ENCODE measurements at regions not wholly inside any gene's neighbourhood (a gene's known extent, or its start where the extent isn't known, plus 50 kb on each side); places are given as distances from the start of the nearest gene placed in this dataset.

DNA sequence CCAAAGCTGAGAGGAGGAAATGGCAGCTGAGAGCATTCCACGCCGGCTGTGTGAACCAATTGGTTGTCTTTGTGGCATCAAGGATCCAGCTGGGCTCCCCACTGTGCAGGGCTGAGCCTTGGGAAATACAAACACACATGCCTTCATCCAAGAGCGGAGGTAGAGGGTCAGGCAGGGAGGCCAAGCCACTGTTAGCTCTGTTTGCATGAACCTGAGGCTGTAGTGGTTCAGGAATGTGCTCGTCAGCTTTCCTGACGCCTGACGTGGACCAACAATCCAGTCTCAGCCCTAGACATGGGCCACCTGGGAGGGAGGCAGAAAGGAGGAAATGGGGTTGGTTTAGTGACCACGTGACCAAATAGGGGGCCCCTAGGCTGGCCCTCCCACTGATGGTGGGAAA is 276.9 kb downstream of the TLE3 start:
- Mint-ChIP-seq H3K36me3 (ENCODE audit: low read depth) (no peaks in the 10 kb centered on the region), H3K4me1 (peaks cover 9% of the 10 kb centered on the region), H3K27ac (ENCODE audit: unreplicated experiment) (no peak overlapping the region), H3K27me3 (ENCODE audit: low read depth) (peaks cover 21% of the 10 kb centered on the region), H3K4me3 (no peak overlapping the region), H3K9me3 (no peaks in the 10 kb centered on the region)
- TF ChIP-seq, protein P1, sequence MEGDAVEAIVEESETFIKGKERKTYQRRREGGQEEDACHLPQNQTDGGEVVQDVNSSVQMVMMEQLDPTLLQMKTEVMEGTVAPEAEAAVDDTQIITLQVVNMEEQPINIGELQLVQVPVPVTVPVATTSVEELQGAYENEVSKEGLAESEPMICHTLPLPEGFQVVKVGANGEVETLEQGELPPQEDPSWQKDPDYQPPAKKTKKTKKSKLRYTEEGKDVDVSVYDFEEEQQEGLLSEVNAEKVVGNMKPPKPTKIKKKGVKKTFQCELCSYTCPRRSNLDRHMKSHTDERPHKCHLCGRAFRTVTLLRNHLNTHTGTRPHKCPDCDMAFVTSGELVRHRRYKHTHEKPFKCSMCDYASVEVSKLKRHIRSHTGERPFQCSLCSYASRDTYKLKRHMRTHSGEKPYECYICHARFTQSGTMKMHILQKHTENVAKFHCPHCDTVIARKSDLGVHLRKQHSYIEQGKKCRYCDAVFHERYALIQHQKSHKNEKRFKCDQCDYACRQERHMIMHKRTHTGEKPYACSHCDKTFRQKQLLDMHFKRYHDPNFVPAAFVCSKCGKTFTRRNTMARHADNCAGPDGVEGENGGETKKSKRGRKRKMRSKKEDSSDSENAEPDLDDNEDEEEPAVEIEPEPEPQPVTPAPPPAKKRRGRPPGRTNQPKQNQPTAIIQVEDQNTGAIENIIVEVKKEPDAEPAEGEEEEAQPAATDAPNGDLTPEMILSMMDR (conservative IDR thresholded peaks at IDR 0.05), result no peak
- DNase-seq (ENCODE audit: low read depth, low spot score), result no peak

DNA sequence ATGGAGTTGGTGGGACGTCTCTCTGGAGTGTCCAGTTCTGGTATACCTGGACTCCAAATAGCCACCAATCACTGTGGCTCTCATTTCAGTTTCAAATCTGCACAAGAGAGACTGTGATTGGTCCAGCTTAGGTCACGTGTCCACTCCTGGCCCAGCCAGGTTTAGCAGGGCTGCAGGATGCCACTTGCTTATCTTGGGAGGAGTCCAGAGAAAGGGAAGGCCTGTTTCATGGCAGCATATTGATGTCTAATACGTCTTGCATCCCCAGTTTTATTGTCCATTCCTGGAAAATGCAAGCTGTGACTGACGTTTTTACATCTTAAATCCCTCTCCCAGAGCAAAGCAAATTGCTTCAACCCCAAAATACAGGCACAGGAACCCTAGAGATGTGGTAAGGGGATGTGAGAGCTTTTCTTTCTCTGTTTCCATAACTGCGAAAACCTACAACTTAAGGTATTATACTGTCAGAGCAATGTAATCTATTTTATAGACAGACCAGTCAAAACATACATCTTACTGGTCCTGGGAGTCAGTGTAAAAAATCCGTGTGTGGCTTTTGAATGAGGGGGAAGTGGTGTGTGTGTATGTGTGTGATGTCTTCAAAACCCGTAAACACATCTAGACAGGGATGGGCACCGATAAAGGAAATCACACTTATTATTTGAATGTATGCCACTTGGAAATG is 274.4 kb downstream of the TLE3 start:
- peaks cover 18% of the 10 kb centered on the region for H3K4me1 Mint-ChIP-seq
- peaks cover 32% of the 10 kb centered on the region for H3K27me3 Mint-ChIP-seq (ENCODE audit: low read depth)
- H3K27ac Mint-ChIP-seq (ENCODE audit: unreplicated experiment), result no peak overlapping the region
- no peaks in the 10 kb centered on the region for H3K9me3 Mint-ChIP-seq
- H3K4me3 Mint-ChIP-seq, result no peak overlapping the region
- no peak for DNase-seq (ENCODE audit: low read depth, low spot score)
- H3K36me3 Mint-ChIP-seq (ENCODE audit: low read depth), result no peaks in the 10 kb centered on the region
- TF ChIP-seq, protein P1 (conservative IDR thresholded peaks at IDR 0.05), result no peak

DNA sequence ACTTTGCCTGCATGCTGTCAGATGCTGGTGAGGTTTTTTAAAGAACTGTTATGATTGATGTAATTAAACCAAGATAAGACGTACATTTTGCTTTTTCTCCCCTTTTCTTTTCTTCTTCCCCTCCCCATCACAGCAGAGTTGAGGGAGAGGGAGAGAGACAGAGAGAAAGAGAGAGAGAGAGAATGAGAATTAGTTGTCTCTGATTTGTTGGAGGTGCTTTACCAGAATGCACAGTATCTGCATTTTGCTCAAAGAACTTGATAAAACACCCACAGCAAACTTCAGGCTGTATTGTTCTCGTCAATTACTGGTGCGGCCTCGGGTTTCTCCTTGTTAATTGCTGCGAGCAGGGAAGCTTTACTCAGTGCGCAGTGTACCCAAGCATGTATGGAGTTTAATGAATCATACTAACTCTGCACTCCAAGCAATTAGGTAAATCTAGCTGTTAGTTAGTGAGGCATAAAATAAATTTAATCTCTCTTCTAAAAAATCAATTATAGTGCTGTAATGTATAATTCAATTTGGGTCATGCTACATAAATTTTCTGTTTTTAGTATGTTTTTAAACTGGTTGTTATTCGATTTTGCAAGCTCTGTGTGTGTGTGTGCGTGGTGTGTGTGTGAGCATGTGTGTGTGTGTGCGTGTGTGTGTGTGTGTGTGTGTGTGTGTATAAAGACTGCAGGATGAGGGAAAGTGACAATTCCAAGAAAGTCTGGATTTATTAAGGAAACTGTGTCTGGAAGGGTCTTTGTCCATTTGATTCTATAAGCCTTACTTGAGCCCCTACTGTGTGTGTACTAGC is 273.4 kb downstream of the TLE3 start:
- TF ChIP-seq, protein P1 (conservative IDR thresholded peaks at IDR 0.05), result no peak
- Mint-ChIP-seq H3K36me3 (ENCODE audit: low read depth) (no peaks in the 10 kb centered on the region), H3K9me3 (no peaks in the 10 kb centered on the region), H3K27me3 (ENCODE audit: low read depth) (peaks cover 32% of the 10 kb centered on the region), H3K27ac (ENCODE audit: unreplicated experiment) (no peak overlapping the region), H3K4me3 (no peak overlapping the region), H3K4me1 (peaks cover 18% of the 10 kb centered on the region)
- DNase-seq (ENCODE audit: low read depth, low spot score), result no peak

DNA sequence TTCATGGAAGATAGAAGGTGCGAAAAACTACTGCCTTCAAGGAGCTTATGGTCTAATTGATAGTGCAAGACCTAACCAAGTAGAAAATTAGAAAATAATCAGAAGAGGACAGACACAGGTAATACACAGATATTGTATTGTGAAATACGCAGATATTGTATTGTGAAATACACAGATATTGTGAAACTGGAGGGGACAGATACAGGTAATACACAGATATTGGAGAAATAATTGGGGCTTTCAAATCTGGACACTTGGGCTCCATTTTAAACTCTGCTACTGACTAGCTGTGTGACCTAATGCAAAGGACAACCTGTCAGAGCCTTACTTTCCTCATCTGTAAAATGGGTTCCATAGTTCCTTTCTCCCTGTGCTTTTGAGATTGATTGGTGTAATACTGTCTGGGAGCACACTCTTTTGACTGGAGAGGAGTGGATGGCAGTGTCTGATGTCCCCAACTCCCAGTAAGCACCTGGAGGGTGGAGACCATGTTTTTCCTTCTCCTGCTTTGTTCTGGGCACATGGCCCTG is 272.8 kb downstream of the TLE3 start:
- Mint-ChIP-seq H3K4me1 (peaks cover 18% of the 10 kb centered on the region), H3K27me3 (ENCODE audit: low read depth) (peaks cover 28% of the 10 kb centered on the region), H3K27ac (ENCODE audit: unreplicated experiment) (no peak overlapping the region), H3K9me3 (no peaks in the 10 kb centered on the region), H3K4me3 (no peak overlapping the region), H3K36me3 (ENCODE audit: low read depth) (no peaks in the 10 kb centered on the region)
- no peak for DNase-seq (ENCODE audit: low read depth, low spot score)
- TF ChIP-seq, protein P1 (conservative IDR thresholded peaks at IDR 0.05), result no peak

DNA sequence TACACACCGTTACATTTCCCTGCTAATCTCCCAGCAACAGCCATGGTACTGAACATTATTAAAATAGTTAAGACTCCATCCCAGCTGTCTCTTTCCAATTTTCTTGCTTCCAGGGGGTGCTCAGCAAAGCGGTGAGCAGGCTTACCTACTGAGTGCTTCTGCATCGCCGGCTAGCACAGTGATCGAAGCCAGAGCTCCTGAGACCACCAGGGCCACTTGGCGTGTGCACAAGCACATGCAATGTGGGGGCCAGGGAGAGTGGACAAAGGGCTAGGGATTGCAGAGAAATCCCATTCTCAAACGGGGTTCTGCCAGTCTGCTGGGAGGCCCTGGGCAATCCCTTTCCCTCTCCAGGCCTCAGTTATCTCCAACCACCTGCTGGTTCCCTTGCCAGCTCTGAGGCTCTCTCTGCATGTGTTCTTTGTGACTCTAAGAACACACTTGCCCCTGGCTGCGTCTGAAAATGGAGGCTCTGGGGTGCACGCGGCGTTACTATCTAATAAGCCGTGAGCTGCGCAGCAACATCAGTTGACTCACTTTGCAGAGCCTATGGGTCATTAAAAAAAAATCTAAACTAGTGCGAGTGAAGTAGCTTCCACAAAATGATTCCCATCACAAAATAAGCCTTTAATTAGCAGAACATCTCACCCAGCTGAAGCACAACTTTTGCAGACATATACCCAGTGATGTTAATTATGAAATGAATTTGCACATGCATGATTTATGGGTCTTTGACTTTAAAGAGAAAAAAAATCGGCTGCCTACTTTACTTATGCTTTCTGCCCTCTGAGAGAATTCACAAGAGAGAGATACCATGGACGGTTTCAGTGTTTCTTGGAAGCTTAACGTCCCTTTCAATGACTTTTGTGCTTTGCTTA is 271.5 kb downstream of the TLE3 start:
- Mint-ChIP-seq H3K27ac (ENCODE audit: unreplicated experiment) (no peak overlapping the region), H3K4me1 (peaks cover 18% of the 10 kb centered on the region), H3K9me3 (no peaks in the 10 kb centered on the region), H3K4me3 (no peak overlapping the region), H3K36me3 (ENCODE audit: low read depth) (no peaks in the 10 kb centered on the region), H3K27me3 (ENCODE audit: low read depth) (peaks cover 21% of the 10 kb centered on the region)
- DNase-seq (ENCODE audit: low read depth, low spot score), result no peak
- TF ChIP-seq, protein P1 (conservative IDR thresholded peaks at IDR 0.05), result no peak
